ENCODE measurements at regions not wholly inside any gene's neighbourhood (a gene's known extent, or its start where the extent isn't known, plus 50 kb on each side); places are given as distances from the start of the nearest gene placed in this dataset.

DNA sequence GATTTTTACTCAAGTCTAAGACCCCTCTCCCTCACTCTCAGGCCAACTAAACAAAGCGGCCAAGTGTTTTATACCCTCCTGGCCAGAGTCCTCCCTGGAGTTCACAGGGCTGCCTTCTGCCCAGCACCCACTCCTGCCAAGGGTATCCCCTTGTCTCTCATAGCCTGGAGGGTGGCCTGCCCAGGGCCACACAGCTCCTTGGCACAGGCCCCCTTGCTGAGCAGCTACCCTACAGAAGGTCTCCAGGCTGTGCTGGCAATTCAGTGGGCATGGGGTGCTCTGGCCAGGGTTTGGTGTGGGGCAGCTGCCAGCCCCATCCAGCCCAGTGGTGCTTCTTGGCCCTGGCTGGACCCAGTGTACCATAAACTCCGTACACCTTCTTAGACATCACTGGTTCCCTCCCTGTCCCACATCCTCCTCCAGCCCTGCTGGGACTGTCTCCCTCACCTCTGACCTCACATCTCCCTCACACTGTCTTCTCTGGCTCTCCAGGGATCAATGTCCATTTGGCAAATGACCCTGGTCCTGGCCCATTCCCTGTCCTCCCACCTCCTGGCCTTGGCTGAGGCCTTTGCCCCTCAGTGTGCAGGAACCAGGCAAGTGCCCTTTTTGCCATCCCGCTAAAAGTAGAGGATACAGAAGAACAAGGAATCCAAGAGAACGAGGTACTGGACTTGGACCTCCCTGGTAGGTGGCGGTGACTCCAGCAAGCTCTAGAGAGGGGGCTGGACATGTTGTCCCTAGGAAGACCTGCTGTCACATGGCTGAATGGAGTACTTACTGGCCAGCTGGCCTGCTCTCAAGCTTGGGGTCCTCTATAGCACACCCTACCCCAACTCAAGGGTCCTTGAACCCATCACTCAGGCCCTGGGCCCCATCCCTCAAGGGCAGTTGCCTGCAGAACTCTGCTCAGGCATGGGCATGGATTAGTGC, 50.0 kb upstream of the TRPM1 start:
- DNase-seq, result no peak

DNA sequence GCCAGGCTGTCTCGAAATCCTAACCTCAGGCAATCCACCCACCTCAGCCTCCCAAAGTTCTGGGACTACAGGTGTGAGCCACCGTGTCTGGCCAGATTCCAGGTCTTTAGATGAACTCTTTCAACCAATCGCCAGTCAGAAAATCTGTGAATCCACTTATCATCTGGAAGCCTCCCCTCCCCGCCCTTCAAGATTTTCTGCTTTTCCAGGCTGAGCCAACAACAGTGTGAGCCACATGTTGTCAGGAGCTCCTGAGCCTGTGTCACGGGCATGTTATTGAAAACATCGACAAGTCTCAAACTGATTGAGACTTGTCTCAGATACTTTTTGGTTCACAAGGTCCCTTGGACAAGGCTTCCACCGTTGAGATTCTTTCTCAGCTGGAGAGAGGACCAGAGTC, 52.0 kb upstream of the TRPM1 start:
- no peak for DNase-seq

DNA sequence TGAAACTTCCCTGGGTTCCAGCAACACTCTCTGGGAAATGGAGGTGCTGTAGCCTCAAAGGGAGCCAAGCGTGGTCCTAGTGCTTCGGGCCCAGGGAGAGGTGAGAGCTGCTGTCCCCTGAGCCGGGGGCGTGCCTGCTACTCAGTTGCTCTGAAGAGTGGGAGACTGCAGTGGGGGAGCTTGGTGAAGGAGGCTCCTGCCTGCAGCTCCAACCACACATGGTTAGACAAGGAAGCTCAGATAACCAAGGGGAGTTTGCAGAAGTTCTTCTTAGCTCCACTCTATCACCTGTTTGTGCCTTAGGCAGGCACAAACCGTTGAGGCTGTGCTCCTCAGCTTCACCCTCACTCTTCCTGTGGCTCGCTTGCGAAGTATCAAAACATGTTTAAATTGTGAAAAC, 53.6 kb upstream of the TRPM1 start:
- no peak for DNase-seq

DNA sequence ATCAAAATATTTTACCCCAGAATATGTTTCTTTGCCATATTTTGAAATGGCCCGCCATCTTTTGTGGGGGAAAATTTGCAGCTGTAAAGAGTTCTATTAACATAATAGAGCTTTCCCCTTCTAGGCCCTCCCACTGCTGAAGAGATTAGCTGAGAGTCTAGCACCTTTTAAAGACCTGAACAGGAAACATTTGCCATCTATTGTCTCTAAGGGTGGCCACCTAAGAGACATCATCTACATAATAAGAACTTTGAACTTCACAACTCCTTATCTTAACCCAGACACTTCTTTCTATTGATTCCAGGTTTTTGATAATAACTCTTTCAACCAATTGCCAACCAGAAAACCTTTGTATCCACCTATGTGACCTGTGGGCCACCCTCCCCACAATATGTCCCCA, 54.7 kb upstream of the TRPM1 start:
- no peak for DNase-seq

DNA sequence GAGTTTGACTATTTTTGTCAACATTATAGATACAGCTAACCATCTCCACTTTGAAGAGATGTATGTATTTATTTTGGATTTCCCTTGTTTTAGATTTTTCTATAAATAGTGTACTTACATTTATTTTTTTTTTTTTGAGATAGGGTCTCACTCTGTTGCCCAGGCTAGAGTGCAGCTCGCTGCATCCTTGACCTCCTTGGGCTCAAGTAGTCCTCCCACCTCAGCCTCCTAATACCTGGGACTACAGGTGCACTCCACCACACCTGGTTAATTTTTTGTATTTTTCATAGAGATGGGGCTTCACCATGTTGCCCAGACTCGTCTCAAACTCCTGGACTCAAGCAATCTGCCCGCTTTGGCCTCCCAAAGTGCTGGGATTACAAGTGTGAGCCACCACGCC, 55.3 kb upstream of the TRPM1 start:
- no peak for DNase-seq

DNA sequence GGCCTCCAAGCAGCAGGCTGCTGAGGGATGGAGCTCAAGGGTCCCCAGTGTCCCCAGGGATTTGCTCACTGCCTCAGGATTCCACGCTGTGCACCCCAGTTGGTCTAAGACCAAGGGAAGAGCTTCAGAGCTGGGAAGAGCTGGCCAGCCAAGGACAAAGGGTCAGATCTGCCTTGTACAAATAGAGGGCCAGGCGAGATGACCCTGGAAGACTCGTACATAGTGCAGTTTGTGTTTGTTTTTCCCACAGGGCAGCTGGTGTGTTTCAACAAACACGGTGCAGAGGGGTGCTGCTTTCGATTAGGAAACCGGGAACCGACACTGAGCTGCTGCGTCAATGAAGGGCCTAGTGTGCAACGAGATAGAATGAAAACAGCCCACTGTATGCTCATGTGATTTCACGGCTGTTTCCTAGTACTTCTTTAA, 56.1 kb upstream of the TRPM1 start:
- no peak for DNase-seq

DNA sequence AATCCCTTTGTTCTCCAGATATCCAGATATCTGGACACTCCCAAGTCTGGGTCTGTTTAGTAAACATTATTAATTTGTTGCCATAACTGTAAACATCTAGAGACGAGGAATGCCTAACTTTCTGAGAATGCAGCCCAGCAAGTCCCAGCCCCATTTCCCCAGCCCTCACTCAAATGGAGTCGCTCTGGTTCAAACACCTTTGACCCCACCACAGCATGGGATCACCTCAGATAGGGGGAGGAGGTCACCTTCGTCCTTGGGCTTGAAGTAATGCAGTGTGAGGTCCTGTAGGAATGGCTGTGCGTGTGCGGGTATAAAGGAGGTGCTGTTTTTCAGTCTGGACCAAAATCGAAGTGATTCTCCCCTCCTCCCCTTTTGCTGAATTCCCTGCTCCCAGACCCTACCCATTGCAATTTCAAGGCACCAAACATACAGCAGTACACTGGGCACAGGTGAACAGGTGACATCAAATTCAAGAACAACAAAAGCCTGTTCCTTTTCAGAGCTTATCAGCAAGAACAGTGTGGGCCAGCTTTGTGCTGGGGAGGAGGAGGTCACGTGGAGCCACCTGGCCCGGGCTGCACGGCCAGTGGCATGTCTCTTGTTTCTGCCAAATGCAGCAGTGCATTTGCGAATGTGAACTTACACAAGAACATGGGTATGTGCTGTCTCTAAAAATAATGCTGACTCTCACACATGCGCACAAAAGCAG, 57.5 kb upstream of the TRPM1 start:
- DNase-seq, result no peak

DNA sequence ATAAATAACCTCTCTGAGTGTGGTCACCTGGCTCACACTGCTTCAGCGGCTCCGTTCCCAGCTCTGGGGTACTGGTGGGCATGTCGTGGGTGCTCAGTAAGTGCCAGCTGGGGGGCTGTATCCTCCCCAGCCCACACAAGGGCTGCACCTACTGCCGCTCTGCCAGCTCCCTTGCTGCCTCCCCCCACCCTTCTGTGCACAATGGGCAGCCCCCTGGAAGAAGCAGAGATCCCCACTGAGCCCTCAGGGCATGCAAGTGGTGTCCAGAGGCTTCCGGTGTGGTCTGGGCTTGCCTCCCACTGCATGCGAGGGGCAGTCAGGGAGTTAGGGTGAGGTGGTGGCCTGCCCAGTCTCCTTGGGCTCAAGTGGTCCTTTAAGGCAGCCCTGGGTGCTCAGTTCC, 58.3 kb upstream of the TRPM1 start:
- DNase-seq, result no peak

DNA sequence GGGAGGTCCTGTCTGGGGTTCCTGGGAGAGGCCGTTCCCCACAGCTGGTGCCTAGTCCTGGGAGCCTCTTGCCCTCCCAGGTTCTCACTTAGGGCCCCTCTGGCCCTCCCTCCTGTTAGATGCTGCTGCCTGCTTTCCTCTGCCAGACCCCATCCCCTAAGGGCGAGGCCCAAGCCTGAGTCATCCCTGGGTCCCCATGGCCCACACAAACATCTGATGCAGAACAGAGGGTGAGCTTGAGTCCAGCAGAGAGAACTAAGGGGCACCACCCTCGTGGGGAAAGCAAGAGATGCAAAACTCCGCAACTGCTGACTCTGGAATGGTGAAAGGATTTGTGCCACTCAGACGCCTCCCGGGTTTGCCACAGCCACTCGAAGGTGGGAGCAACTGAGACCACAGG, 58.8 kb upstream of the TRPM1 start:
- DNase-seq, result no peak

DNA sequence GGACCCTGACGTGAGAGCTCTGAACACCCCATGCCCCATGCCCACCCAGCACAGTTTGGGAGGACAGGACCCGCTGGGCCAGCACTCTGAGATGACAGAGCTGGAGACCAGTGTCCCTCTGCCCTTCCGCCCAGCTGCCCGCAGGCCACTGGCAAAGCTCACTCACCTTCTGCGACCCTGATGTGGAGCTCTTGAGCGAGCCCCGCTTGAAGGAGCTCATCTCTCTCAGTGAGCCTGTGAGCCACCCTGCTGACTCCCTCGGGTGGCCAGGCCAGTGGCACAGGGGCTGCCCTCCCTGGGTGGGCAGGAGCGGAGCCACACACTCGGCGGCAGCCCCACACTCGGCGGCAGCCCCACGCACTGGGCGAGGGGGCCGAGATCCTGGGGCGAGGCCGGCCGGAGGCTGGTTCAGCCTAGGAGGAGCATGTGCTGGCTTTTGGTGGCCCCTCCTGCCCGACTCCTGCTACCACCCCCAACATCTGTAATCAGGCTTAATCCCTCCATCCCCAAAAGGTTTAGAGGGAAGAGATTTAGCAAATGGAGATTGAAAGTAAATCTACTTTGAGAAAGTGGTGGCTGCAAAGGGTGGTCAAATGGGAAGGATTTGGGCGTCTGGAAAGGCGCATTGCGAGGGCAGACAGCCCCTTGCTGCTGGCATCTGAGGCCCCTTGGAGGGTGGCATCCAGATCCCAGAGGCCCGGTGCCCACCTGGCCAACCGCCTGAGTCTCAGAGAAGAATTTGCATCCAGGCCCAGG, 59.4 kb upstream of the TRPM1 start:
- DNase-seq, result no peak

DNA sequence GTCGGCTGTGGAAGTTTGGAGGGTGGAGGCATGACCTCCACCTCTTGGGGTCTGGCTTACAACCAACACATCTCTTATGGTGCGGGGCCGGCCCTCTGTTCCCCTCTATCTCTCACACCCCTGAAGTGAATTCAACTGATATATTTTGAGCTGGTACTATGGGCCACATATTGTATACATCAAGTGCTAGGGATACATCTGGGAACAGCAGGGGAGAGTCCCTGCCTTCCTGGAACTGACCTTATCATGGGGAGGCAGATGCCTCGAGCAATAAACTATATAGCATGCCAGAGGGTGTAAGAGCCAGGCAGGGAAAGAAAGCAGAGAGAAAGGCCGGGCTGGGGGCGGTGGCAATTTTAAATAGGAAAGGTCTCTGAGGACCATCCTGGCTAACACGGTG, 60.4 kb upstream of the TRPM1 start:
- DNase-seq, result no peak

DNA sequence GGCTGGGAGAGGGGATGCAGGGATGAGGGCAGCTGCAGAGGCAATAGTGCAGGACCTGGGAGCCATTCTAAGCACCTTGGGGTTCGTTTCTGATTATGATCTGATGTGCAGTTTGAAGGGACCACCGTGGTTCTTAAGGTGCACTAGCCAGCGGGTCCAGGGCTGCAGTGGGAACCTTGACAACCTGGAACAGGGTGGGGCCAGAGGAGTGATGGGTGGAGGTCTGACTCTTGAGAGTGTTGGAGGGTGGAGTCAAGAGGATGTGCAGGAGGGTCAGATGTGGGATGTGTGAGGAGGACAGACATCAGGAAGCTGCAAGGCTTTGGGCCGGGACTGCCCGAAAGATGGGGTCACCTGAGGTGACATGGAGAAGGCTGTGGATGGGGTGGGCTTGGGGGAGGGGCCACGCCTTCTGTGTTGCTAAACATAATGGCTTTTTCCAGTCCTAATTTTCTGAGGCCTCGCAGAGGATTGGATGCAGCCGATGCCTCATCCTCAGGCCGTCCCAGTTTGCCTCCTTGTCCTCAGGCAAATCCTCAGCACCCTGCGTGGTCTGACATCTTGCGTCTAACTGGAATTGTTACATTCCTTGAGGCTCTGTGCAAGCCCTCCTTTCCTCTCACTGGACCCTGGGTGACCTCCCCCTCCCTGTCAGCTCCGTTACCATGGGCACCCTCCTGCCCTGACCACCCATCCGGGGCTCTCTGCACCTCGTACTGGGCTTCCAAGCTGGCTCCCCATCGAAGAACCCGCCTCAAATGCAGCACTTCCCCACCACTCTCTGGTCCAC, 61.4 kb upstream of the TRPM1 start:
- no peak for DNase-seq

DNA sequence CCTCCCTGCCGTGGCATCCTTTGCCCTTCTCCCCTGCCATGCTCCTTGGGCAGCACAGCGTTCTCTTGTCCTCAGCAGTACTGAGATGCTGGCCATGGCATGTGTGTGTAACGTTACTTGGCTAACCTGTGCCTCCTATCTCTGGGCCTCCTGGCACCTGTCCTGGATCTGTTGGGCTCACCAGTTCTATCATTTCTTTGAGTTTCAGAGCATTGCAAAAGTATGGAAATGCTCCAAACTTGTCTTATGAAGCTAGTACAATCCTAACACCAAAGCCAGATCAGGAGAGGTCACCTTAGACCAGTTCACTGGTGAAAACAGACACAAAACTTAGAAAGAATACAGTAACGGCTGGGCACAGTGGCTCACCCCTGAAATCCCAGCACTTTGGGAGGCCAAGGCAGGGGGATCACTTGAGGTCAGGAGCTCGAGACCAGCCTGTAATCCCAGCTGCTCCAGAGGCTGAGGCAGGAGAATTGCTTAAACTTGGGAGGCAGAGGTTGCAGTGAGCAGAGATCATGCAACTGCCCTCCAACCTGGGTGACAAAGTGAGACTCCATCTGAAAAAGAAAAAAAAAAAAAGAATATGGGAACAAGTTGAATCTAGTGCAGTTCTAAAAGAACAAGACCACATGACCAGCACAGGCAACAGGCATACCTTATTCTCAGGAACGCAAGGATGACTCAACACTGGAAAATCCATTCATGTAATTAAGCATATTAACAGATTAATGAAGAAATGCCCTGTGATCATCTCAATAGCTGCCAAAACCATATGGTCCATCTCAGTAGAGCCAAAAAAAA, 62.4 kb upstream of the TRPM1 start:
- no peak for DNase-seq

DNA sequence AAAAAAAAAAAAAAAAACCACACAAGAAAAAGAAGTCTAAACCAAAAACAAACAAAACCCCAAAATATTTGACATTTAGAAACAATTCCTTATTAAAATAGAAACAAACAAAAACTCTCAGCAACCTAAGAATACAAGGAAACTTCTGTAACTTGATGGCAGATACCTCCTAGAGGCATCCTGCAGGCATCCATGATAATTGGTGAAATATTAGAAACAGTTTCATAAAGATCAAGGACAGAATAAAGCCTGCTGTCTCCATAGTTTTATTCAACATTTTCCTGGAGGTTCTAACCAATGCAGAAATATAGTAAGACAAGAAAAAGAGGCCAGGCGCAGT, 63.0 kb upstream of the TRPM1 start:
- DNase-seq, result no peak

DNA sequence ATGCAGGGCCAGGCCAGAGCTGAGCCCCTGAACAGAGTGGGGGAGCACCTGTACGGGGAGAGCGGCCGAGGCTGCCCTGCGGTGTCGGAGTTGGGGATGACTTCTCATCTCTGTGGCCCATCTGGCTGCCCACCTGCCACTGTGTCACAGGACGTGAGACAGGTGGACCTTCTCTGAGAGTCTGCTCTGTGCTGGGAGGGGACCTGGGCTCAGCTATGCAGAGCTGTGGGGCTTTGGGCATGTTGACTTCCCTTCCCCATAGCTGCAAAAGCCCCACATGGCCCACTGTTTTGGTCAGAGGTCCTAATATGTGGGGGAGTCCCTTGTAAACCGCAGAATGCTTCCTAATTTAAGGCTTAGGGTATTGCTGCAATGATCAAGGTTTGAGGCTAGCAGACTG, 68.0 kb upstream of the TRPM1 start:
- DNase-seq, result no peak

DNA sequence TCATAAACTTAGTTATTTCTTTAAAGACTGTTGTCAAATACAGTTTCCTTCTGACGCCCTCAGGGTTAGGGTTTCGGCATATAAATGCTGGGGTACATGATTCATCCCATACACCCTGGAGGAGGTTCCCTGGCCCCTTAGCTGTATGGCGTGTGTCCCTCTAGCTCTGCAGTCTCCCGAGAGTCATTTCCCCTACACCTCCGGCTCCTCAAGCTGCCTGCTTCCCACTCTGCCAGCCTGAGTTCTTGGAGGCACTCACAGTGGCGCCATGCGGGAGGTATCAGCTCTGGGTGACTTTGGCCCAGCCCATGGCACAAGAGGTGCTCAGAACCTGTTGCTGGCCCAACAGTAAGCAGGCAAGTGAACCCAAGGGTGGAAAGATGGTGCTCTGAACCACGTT, 70.2 kb upstream of the TRPM1 start:
- no peak for DNase-seq

DNA sequence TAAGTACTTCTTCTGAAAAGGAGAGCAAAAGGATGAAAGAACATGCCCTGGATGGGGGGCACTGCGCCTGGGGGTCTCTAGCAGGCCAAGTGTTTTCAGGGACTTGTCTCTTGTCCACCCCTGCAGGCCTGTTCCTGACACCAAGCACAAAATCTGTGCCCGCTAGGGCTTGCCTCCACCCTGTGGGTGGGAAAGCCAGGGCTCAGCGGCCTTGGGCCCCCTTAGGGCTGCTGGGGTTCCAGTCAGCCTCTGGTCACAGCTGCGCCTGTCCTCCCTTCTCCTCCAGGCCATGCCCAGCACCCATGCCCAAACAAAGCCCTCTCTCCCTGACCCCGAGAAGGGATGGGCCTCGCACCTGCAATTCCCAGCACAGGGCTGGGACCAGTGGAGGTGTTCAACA, 71.1 kb upstream of the TRPM1 start:
- no peak for DNase-seq

DNA sequence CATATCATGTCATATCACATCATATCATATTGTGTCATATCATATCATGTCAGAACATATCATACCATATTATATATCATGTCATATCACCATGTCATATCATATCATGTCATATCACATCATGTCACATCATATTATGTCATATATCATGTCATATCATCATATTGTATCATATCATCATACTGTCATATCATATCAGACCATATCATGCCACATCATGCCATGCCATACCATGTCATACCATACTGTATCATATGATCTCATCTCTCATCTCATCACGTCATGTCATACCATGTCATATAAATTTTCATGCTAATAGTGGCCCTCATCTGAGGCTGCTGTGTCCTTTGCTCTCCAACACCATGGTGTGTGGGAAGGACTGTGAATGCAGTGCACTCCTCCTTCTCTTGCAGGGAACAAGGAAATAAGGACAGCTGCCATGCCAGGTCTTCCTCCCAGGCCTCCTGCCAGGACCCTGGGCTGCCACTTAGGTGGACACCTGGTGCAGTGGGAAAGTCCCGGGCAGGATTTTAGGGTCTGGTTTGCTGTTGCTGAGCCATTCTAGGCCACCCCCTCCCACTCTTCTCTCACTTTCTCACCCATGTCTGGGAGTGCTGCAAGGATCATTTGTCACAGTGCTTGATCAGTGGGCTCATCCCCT, 72.4 kb upstream of the TRPM1 start:
- no peak for DNase-seq

DNA sequence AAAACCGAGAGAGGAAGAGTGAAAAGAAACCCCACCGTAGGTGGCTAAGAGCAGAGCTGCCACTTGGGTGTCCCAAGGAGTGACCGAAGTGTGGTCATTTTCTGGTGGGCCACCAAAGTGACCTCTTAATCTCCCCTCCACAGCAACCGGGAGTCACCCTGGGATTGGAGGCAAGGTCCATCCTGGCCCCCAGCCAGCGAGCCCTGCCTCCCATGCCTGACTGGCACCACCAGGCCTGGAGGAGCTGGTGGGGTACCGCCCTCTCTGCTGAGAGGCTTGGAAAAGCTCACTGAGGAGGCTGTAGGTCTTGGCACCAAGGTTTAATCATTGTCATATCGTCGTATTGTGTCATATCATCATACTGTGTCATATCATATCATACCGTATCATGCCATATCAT, 74.0 kb upstream of the TRPM1 start:
- DNase-seq, result no peak

DNA sequence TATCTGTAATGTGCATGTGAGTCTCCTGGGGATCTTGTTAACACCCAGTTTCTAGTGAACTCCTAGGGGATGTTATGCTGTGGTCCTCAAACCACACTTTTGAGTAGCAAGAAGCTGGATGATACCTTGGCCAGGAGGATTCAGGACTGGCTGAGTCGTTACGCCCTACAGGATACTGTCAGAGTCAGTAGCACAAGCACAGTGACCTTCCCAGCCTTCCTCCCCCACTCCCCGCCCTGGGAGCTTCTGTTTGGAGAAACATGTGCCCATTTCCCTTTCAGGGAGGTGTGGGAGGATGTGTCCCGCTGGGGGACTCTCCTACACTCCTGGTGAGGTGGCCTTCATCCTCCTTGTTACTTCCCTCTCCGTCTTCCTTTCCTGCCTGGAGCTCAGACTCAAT, 76.4 kb upstream of the TRPM1 start:
- DNase-seq, result no peak

DNA sequence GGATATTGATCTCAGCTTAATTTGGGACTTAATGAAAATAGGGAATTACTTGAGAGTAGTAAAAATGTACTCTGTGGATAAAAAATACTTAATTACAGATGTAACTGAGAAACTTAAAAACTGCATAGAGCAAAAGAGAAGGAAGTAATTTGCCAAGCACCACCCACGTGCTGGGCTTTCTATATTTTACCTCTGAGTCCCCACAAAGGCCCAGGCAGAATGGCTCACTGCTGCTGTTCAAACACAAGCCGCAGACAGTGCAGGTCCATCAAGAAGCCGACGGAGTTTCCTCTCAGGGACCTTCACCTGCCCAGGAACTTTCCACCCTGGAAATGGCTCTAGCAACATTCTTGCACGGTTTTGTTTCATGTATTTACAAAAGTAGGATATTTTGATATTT, 77.2 kb upstream of the TRPM1 start:
- DNase-seq, result no peak
